Esophagus squamous epithelium (tissue), 5 donors: ENCODE measurements at regions not wholly inside any gene's neighbourhood (a gene's known extent, or its start where the extent isn't known, plus 50 kb on each side); places are given as distances from the start of the nearest gene placed in this dataset.

Source experiments
- DNase-seq: peaks from one replicate; lab custom pipeline; 2025; lab: John Stamatoyannopoulos, UW
- H3K27ac ChIP-seq, 4 donors: fragments of 200-600 bp; sonication (generic); one replicate each; pipeline ENCODE4 v1.5.1; 2016 to 2019; ENCODE audit warnings: mild to moderate bottlenecking in 1 of 4
- H3K27me3 ChIP-seq, 4 donors: fragments of 200-600 bp; sonication (generic); 1 replicate in 3 of 4; 2 replicates in 1 of 4; pipeline versions ENCODE4 v1.5.1 to v1.6.0; 2017 to 2021; ENCODE audit warnings: antibody characterized with exemption in 1 of 4
- H3K36me3 ChIP-seq, 3 donors: fragments of 200-600 bp; sonication (generic); one replicate each; pipeline ENCODE4 v1.5.1; 2016 to 2019
- H3K4me1 ChIP-seq, 3 donors: fragments of 200-600 bp; sonication (generic); one replicate each; pipeline ENCODE4 v1.5.1; 2017 to 2019
- H3K4me3 ChIP-seq, 4 donors: fragments of 200-600 bp; sonication (generic); 1 replicate in 3 of 4; 2 replicates in 1 of 4; pipeline ENCODE4 v1.5.1; 2016 to 2019; ENCODE audit warnings: mild to moderate bottlenecking in 2 of 4, moderate library complexity in 1 of 4
- H3K9me3 ChIP-seq, 3 donors: fragments of 200-600 bp; sonication (generic); one replicate each; pipeline ENCODE4 v1.5.1; 2016 to 2019
- POLR2A ChIP-seq, 4 donors: fragments of 450-650 bp; IDR thresholded peaks; one replicate each; pipeline ENCODE4 v1.6.1; 2017; ENCODE audit warnings: antibody characterized with exemption in 4 of 4, mild to moderate bottlenecking in 4 of 4, moderate library complexity in 3 of 4
- WGBS, 2 donors: methylation state at CpG; one replicate each; pipeline ENCODE4 v1.1.5; 2018; 5-methylcytosine and 5-hydroxymethylcytosine counted together
- intact Hi-C: fragments of 100-400 bp; cut with DNase I; formaldehyde crosslinking; loops from one replicate; pipeline ENCODE4 v1.15.0; 2022
- TF ChIP-seq, protein P1 (sequence below), 6 experiments: fragments of 450-650 bp in 4 of 6; fragments of 200-600 bp in 2 of 6; sonication (generic) in 2 of 6; IDR thresholded peaks; one replicate each; pipeline ENCODE4 v1.5.1; 2016 to 2019; ENCODE audit warnings: antibody characterized with exemption in 6 of 6, mild to moderate bottlenecking in 4 of 6, moderate library complexity in 4 of 6
- donor health status: DM: yes; HTN: yes; CAD: no.

DNA sequence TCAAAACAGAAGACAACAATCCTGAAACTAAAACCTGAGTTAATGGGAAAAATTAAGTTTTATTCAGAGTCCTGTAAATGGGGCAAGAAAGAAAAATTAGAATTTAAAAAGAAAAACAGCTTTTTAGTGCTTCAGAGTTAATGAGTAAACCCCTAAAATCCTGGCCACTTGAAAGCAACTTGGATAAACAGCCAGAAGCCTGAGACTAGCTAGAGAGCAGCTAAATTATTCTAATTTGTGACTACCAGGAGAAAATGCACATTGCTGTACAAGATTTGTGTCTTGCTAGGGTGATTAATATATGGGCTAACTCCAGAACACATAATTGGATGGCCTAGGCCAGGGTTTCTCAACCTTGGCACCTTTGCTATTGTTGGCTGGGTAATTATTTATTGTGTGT is 62.4 kb upstream of the ARG1 start:
- no peaks in the 10 kb centered on the region for H3K4me1 ChIP-seq
- intact Hi-C loops = no loop called here
- H3K36me3 ChIP-seq = no peaks in the 10 kb centered on the region
- H3K9me3 ChIP-seq = peaks cover 0 to 5% (median 0%) of the 10 kb centered on the region in 3 donors
- H3K27ac ChIP-seq = no peak overlapping the region
- H3K27me3 ChIP-seq = no peaks in the 10 kb centered on the region
- TF ChIP-seq, protein P1, sequence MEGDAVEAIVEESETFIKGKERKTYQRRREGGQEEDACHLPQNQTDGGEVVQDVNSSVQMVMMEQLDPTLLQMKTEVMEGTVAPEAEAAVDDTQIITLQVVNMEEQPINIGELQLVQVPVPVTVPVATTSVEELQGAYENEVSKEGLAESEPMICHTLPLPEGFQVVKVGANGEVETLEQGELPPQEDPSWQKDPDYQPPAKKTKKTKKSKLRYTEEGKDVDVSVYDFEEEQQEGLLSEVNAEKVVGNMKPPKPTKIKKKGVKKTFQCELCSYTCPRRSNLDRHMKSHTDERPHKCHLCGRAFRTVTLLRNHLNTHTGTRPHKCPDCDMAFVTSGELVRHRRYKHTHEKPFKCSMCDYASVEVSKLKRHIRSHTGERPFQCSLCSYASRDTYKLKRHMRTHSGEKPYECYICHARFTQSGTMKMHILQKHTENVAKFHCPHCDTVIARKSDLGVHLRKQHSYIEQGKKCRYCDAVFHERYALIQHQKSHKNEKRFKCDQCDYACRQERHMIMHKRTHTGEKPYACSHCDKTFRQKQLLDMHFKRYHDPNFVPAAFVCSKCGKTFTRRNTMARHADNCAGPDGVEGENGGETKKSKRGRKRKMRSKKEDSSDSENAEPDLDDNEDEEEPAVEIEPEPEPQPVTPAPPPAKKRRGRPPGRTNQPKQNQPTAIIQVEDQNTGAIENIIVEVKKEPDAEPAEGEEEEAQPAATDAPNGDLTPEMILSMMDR (IDR thresholded peaks at IDR 0.05) = no peak
- TF ChIP-seq POLR2A (IDR thresholded peaks at IDR 0.05) = no peak
- no peak for DNase-seq
- H3K4me3 ChIP-seq = no peak overlapping the region

DNA sequence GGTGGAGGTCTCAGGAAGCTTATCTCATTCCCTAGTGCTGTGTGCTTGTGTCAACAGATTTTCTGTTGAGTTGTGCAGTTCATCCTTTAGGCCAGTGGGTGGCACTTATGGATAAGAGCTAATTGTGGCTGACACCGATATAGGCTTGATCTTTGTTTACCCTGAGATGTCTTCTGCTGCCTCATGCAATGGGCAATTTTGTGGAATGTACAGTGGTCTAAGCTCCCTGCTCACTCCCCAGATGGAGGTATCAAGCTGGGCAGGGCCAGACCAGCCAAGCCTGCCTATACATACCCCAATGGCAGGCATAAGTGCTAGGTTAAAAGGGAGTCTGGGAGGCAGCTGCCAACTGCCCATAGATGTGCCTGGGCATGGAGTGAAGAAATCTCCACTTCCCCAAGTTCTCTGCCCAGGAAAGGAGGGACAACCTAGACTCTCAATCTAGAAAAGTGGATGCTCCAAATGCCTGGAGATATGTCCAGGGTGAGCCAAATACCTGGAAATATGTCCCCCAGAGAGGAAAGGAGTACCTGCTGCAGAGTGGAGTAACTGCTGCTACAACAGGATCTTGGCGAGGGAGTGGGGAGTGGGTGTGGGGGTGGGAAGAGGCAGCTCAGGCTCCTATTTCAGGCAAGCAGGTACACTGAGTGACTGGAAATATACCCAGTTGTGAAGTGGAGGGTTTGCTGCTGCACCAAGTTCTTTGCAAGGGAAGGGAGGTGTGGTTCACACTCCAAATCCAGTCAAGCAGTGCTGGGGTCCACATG is 53.2 kb upstream of the ARG1 start:
- Histone ChIP-seq H3K27me3 (no peaks in the 10 kb centered on the region), H3K4me1 (no peaks in the 10 kb centered on the region), H3K4me3 (no peak overlapping the region), H3K36me3 (no peaks in the 10 kb centered on the region), H3K27ac (no peak overlapping the region), H3K9me3 (peaks cover 0 to 5% (median 0%) of the 10 kb centered on the region in 3 donors)
- intact Hi-C loops = no loop called here
- 48 to 50% methylated on average over 2 of the region's 2 CpGs for WGBS, 2 donors
- no peak for DNase-seq
- TF ChIP-seq, protein P1 (IDR thresholded peaks at IDR 0.05) = peak in 5 of 6 experiments; percentile 27 to 58 (median 35)
- TF ChIP-seq POLR2A (IDR thresholded peaks at IDR 0.05) = no peak
